ENCODE measurements at regions not wholly inside any gene's neighbourhood (a gene's known extent, or its start where the extent isn't known, plus 50 kb on each side); places are given as distances from the start of the nearest gene placed in this dataset.

DNA sequence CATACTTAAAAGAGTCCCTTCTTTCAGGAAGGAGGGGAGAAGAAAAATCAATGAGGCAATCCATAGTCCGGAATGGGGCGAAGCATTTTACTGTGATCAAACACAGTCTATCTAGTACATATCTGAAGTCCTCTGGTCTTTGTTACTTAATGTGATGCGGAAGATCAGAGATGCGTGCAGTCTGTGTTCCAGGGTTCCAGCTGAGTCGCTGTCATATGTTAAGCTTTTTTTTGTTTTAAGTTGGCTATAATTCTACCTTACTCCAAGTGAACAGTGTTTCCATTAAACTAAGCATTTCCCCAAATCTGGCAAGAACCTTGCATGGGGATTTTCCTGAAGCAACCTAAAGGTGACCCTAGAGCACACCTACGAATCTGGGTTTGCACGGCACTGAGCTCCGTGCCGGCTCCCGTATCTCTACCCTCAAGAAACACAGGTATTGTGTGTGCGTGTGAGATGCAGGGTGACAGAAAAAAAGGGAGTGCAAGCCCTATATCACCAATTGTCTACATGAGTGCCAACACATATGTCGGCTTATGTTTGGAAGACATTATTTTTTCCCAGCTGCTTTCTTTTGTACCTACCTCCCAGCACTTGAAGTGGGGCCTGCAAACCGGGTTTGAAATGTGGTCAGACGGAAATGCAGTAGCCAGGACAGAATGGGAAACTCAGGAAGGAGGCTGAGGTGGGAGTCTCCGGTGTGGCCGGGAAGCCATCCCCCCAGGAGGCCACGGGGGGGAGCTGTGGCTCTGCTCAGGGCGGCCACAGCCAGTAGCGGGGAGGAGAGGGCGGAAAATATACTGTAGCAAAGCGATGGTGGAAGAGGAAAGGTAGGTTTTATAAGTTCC is 435.8 kb upstream of the MGMT start:
- TF ChIP-seq, protein P1, sequence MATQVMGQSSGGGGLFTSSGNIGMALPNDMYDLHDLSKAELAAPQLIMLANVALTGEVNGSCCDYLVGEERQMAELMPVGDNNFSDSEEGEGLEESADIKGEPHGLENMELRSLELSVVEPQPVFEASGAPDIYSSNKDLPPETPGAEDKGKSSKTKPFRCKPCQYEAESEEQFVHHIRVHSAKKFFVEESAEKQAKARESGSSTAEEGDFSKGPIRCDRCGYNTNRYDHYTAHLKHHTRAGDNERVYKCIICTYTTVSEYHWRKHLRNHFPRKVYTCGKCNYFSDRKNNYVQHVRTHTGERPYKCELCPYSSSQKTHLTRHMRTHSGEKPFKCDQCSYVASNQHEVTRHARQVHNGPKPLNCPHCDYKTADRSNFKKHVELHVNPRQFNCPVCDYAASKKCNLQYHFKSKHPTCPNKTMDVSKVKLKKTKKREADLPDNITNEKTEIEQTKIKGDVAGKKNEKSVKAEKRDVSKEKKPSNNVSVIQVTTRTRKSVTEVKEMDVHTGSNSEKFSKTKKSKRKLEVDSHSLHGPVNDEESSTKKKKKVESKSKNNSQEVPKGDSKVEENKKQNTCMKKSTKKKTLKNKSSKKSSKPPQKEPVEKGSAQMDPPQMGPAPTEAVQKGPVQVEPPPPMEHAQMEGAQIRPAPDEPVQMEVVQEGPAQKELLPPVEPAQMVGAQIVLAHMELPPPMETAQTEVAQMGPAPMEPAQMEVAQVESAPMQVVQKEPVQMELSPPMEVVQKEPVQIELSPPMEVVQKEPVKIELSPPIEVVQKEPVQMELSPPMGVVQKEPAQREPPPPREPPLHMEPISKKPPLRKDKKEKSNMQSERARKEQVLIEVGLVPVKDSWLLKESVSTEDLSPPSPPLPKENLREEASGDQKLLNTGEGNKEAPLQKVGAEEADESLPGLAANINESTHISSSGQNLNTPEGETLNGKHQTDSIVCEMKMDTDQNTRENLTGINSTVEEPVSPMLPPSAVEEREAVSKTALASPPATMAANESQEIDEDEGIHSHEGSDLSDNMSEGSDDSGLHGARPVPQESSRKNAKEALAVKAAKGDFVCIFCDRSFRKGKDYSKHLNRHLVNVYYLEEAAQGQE (IDR thresholded peaks at IDR 0.05; ENCODE audit: insufficient read depth in 1 of 2, low read depth in 2 of 2, low read length in 2 of 2), result no peak
- no peak for TF ChIP-seq TAF1 (IDR thresholded peaks at IDR 0.05; ENCODE audit: borderline replicate concordance, insufficient read depth, low read length)
- no peak for TF ChIP-seq FOXP2 (optimal IDR thresholded peaks at IDR 0.05; ENCODE audit: borderline replicate concordance, extremely low read depth, extremely low read length, insufficient read depth)
- no peak for TF ChIP-seq SIN3A (IDR thresholded peaks at IDR 0.05; ENCODE audit: borderline replicate concordance, insufficient read depth, low read length)
- TF ChIP-seq POLR2AphosphoS5 (IDR thresholded peaks at IDR 0.05; ENCODE audit: low read depth, low read length), result no peak

DNA sequence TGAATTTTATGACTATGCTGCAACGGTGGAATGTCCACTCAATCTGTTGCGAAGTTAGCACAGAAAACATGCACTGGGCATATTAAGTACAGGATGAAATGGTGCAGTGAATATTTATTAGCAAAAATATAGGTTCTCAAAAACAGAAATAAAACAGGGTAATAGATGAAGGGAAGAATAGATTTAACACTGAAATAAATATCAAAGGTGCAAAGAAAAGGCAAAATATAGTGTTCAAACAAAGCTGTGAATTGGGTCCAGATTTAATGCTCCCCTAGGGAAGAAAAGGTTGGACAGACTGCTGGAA is 435.2 kb upstream of the MGMT start:
- TF ChIP-seq SIN3A (IDR thresholded peaks at IDR 0.05; ENCODE audit: borderline replicate concordance, insufficient read depth, low read length) (no peak), POLR2AphosphoS5 (IDR thresholded peaks at IDR 0.05; ENCODE audit: low read depth, low read length) (no peak), FOXP2 (optimal IDR thresholded peaks at IDR 0.05; ENCODE audit: borderline replicate concordance, extremely low read depth, extremely low read length, insufficient read depth) (no peak), TAF1 (IDR thresholded peaks at IDR 0.05; ENCODE audit: borderline replicate concordance, insufficient read depth, low read length) (no peak)
- TF ChIP-seq, protein P1 (IDR thresholded peaks at IDR 0.05; ENCODE audit: insufficient read depth in 1 of 2, low read depth in 2 of 2, low read length in 2 of 2), result no peak

DNA sequence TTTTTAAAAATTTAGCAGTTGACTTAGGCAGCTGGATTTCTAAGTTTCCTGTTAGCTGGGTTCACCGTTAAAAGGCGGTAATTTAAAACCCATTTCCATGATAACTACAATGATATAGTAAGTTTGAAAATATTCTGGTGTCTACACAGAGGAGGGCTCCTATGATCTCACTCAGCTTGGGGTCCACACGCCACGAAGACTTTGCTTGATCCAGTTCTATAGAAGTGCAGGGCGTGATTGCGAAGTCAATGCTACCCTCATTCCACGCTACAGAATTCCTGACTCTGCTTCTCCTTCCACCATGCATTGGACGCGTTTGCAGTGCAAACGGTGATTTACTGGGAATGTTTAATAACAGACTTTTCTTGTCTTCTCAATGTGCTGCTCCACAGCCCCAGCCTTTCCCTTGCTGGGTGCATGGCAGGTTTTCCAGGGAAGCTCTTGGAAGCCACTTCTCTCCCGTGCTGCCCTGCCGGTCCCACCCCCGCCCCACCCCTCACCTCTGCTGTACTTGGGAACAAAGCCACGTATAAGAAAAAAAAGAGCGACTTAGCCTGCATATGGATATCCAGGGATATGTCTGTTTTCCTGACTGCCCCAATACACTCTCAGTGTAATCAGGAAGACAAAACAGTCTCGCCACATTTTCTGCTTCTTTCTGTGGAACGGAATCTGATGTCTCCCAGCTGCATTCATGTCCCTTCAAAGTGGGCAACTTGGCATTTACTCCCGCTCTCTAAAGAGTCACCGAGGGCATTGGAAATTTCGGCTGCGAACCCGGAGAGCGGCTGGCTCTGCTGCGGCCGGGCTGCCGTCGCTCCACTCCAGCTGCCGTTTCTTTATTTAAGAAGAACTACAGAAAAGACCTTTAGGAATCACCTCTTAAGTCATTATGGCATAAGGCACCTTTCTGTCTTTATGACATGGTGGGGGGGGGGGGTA is 434.4 kb upstream of the MGMT start:
- no peak for TF ChIP-seq POLR2AphosphoS5 (IDR thresholded peaks at IDR 0.05; ENCODE audit: low read depth, low read length)
- TF ChIP-seq SIN3A (IDR thresholded peaks at IDR 0.05; ENCODE audit: borderline replicate concordance, insufficient read depth, low read length), result no peak
- no peak for TF ChIP-seq TAF1 (IDR thresholded peaks at IDR 0.05; ENCODE audit: borderline replicate concordance, insufficient read depth, low read length)
- TF ChIP-seq, protein P1 (IDR thresholded peaks at IDR 0.05; ENCODE audit: insufficient read depth in 1 of 2, low read depth in 2 of 2, low read length in 2 of 2), result no peak
- TF ChIP-seq FOXP2 (optimal IDR thresholded peaks at IDR 0.05; ENCODE audit: borderline replicate concordance, extremely low read depth, extremely low read length, insufficient read depth), result no peak

DNA sequence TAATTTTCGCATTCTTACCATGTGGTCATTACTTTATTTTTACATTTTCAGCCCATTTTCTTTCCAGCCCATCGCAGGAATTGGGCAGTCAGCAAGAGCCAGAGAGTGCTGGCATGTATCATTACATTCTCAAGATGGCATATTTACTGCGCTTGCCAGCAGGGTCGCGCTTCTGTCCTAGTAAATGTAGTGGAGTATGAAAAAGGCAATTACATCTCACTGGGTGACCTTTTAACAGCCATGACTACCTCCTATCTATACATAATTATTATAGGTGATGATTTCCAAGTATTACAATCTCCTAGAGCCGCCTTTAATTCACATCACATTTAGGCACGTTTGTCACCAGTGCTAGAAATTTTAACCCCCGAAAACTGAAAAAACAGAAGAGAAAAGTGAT is 433.7 kb upstream of the MGMT start:
- TF ChIP-seq POLR2AphosphoS5 (IDR thresholded peaks at IDR 0.05; ENCODE audit: low read depth, low read length) (no peak), TAF1 (IDR thresholded peaks at IDR 0.05; ENCODE audit: borderline replicate concordance, insufficient read depth, low read length) (no peak), SIN3A (IDR thresholded peaks at IDR 0.05; ENCODE audit: borderline replicate concordance, insufficient read depth, low read length) (no peak), FOXP2 (optimal IDR thresholded peaks at IDR 0.05; ENCODE audit: borderline replicate concordance, extremely low read depth, extremely low read length, insufficient read depth) (no peak)
- TF ChIP-seq, protein P1 (IDR thresholded peaks at IDR 0.05; ENCODE audit: insufficient read depth in 1 of 2, low read depth in 2 of 2, low read length in 2 of 2), result no peak

Data from PFSK-1 (cell line).